OCI-LY3 (cell line): ENCODE measurements at regions not wholly inside any gene's neighbourhood (a gene's known extent, or its start where the extent isn't known, plus 50 kb on each side); places are given as distances from the start of the nearest gene placed in this dataset.

ENCODE experiments used
- H2AFZ ChIP-seq: fragments of 200-600, 300-600 bp; shearing (Covaris generic); 2 replicates; pipeline ENCODE4 v1.6.0; 2014; ENCODE audit warnings: antibody characterized with exemption, low read depth, low read length
- H3K27ac ChIP-seq: fragments of 200-600, 300-600 bp; sonication (generic); 2 replicates; pipeline ENCODE4 v1.5.1; 2014; ENCODE audit warnings: mild to moderate bottlenecking, low read length, moderate library complexity, mixed read lengths
- H3K27me3 ChIP-seq: fragments of 200-600, 300-600 bp; sonication (generic); 2 replicates; pipeline ENCODE4 v1.6.1; 2014; ENCODE audit warnings: low read depth, low read length, mixed read lengths
- H3K36me3 ChIP-seq: fragments of 200-600, 300-600 bp; sonication (generic); replicated peaks from 2 replicates; pipeline ENCODE3; 2014; ENCODE audit warnings: low read depth, low read length, mixed read lengths
- H3K4me1 ChIP-seq: fragments of 300-600, 200-600 bp; sonication (generic); 2 replicates; pipeline ENCODE4 v1.6.1; 2014; ENCODE audit warnings: low read length, mixed read lengths
- H3K4me2 ChIP-seq: fragments of 200-600, 300-600 bp; sonication (generic); 2 replicates; pipeline ENCODE4 v1.6.1; 2014; ENCODE audit warnings: low read length, mixed read lengths
- H3K4me3 ChIP-seq: fragments of 300-600, 200-600 bp; sonication (generic); 2 replicates; pipeline ENCODE4 v1.5.1; 2014; ENCODE audit warnings: antibody characterized with exemption, mild to moderate bottlenecking, low read length, moderate library complexity
- H3K79me2 ChIP-seq: fragments of 300-600, 200-600 bp; shearing (Covaris generic); 2 replicates; pipeline ENCODE4 v1.6.1; 2014; ENCODE audit warnings: mild to moderate bottlenecking, low read length, mixed read lengths
- H3K9ac ChIP-seq: fragments of 300-600, 200-600 bp; shearing (Covaris generic); 2 replicates; pipeline ENCODE4 v1.6.0; 2014; ENCODE audit warnings: mild to moderate bottlenecking, low read length, moderate library complexity
- H3K9me3 ChIP-seq: fragments of 200-600, 300-600 bp; shearing (Covaris generic); 2 replicates; pipeline ENCODE4 v1.6.1; 2014; ENCODE audit warnings: low read length, mixed read lengths; ENCODE audit not compliant: insufficient read depth
- H4K20me1 ChIP-seq: fragments of 200-600, 300-600 bp; sonication (generic); 2 replicates; pipeline ENCODE4 v1.6.1; 2016; ENCODE audit warnings: low read length, mixed read lengths; ENCODE audit not compliant: insufficient read depth
- CTCF ChIP-seq: fragments of 200-600, 300-600 bp; sonication (generic); IDR thresholded peaks from 2 replicates; pipeline ENCODE4 v1.5.1; 2014; ENCODE audit warnings: antibody characterized with exemption, low read length, low read depth
- EZH2phosphoT487 ChIP-seq: fragments of 200-600 bp; shearing (Covaris generic); IDR thresholded peaks from 2 replicates; pipeline ENCODE4 v1.6.1; 2018; ENCODE audit warnings: antibody characterized with exemption, mixed run types, low read depth

DNA sequence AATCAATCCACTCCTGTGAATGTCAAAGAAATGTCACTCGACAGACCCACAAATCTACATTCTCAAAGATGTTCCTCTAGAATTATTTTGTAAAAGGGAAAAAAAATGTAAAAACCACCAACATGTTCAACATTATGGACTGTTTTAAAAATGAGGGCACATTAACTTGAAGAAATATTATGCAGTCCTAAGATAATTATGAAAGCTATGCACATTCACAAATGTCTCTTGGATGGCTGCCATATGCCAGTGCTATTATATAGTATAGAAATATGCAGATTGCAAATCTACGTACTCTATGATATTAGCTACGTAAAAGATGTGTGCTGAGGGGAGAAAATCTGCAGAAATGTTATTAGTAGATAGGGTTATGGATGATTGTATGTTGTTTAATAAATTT, 334.2 kb downstream of the BMP4 start:
- Histone ChIP-seq H3K36me3 (no peaks in the 10 kb centered on the region), H3K4me3 (no peak overlapping the region), H2AFZ (no peak overlapping the region), H3K27me3 (no peaks in the 10 kb centered on the region), H3K27ac (no peak overlapping the region; the same call in 1 of the 2 replicates), H3K4me2 (no peak overlapping the region), H3K9ac (no peak overlapping the region), H4K20me1 (no peaks in the 10 kb centered on the region), H3K4me1 (peaks cover 56% of the 10 kb centered on the region), H3K79me2 (no peaks in the 10 kb centered on the region), H3K9me3 (no peaks in the 10 kb centered on the region)
- TF ChIP-seq CTCF, result no peak
- no peak for TF ChIP-seq EZH2phosphoT487

- H2AFZ ChIP-seq, result no peak overlapping the region
- H3K9ac ChIP-seq, result peak overlapping the region; percentile 63; the same call in 1 of the 2 replicates
- H3K79me2 ChIP-seq, result no peaks in the 10 kb centered on the region
- peak overlapping the region; percentile 84 for H3K27ac ChIP-seq
- peak overlapping the region; percentile 77 for H3K4me2 ChIP-seq
- peaks cover 57% of the 10 kb centered on the region for H3K4me1 ChIP-seq
- H3K4me3 ChIP-seq, result 0 out of 2 replicates have a peak overlapping the region, but pooled peaks have one; percentile 55
- no peaks in the 10 kb centered on the region for H3K27me3 ChIP-seq
- no peaks in the 10 kb centered on the region for H3K9me3 ChIP-seq
- no peaks in the 10 kb centered on the region for H3K36me3 ChIP-seq
- no peak for TF ChIP-seq EZH2phosphoT487
- TF ChIP-seq CTCF, result no peak
- no peaks in the 10 kb centered on the region for H4K20me1 ChIP-seq
Observed at GRCh38 chr14:53621921-53622320, 334.7 kb downstream of the BMP4 start.

- peak overlapping the region; percentile 84 for H3K27ac ChIP-seq
- H3K9me3 ChIP-seq, result no peaks in the 10 kb centered on the region
- peak overlapping the region; percentile 63 for H3K9ac ChIP-seq
- H3K4me3 ChIP-seq, result peak overlapping the region; percentile 55
- peaks cover 60% of the 10 kb centered on the region for H3K4me1 ChIP-seq
- H3K36me3 ChIP-seq, result no peaks in the 10 kb centered on the region
- TF ChIP-seq EZH2phosphoT487 (no peak), CTCF (no peak)
- H3K4me2 ChIP-seq, result peak overlapping the region; percentile 77
- H3K27me3 ChIP-seq, result no peaks in the 10 kb centered on the region
- no peaks in the 10 kb centered on the region for H4K20me1 ChIP-seq
- no peak overlapping the region for H2AFZ ChIP-seq
- H3K79me2 ChIP-seq, result no peaks in the 10 kb centered on the region
Observed at GRCh38 chr14:53621433-53621832, 335.2 kb downstream of the BMP4 start.

DNA sequence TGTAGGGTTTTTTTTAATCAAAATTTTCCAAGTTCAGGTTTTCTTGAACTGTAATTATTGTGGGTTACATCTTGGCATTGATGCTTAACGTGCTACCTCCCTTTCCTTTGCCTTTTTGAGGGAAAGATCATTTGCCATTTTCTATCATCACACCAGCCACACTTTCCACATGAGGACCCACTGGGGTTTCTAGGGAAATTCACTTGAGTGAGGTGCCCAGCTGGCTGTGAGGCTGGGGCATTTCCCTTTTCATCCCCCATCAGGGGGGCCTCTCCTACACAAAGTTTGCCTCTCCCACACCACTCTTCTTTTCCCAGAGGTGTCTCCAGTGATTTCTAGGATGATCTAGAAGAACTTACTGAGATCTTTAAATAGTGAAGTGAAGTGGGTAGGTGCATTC, 335.7 kb downstream of the BMP4 start:
- peak overlapping the region; percentile 77 for H3K4me2 ChIP-seq
- H3K27ac ChIP-seq, result peak overlapping the region; percentile 84

More for the DNA sequence above, 335.7 kb downstream of the BMP4 start:
- Histone ChIP-seq H3K27me3 (no peaks in the 10 kb centered on the region), H3K9ac (peak overlapping the region; percentile 63), H2AFZ (no peak overlapping the region), H4K20me1 (no peaks in the 10 kb centered on the region), H3K36me3 (no peaks in the 10 kb centered on the region), H3K9me3 (no peaks in the 10 kb centered on the region), H3K4me1 (peaks cover 66% of the 10 kb centered on the region), H3K4me3 (peak overlapping the region; percentile 55), H3K79me2 (no peaks in the 10 kb centered on the region)
- TF ChIP-seq CTCF (no peak), EZH2phosphoT487 (no peak)
